ENCODE measurements at regions not wholly inside any gene's neighbourhood (a gene's known extent, or its start where the extent isn't known, plus 50 kb on each side); places are given as distances from the start of the nearest gene placed in this dataset.

DNA sequence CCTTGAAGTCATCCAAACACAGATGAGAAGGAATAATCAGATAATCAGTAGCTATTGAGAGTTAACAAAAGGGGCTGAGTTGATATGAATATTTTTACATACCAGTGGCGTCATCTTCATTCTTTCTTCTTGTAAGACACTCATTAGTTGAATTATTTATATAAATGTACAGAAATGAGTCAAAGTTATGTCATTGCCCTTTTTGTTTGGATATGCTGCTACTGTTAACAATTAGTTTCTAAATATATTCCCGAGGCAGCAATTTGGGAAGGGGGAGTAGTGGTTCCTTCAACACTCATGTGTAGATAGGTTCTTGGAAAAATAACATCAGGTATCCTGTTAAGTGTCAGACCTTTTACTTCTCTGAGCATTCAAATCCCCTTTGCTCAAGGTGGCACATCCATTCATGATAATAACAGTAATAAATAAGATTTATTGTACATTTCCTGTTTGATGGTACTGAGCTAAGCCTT, 436.6 kb downstream of the SPRY1 start:
- peak in 1 of 2 donors; percentile 52 for DNase-seq (ENCODE audit: low read depth in 2 of 2)

DNA sequence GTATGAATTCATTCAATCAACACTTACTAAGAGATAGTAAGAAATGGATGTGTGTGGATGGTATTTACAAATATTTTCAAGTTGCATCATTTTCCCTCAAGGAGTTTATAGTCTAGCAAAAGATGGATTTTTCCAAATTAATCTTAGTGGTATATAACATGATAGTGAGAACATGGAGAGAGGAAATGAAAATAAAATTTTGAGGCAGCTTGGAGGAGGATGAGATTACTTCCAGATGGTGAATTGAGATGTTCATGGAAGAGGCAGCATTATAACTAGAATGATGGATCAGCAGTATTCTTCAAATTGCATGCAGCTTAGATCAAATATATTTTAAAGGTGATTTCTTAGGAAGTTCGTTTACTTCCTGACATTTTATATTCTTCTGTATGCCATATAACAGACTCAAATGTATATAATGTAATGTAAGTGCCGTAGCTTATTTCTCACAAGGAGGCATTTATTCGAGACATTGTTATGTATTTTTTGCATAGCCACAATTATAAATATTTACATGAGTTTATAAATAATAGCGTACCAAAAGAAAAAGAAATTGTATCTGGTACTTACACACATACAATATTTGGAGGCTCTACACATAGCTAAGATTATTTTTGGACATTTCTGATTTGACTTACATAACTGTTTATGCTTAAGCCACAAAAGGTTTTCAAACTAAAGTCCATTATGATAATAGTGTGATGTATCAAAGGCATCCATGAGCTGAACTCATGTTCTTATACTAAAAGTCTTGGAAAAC, 439.4 kb downstream of the SPRY1 start:
- no peak for DNase-seq (ENCODE audit: low read depth in 2 of 2)

DNA sequence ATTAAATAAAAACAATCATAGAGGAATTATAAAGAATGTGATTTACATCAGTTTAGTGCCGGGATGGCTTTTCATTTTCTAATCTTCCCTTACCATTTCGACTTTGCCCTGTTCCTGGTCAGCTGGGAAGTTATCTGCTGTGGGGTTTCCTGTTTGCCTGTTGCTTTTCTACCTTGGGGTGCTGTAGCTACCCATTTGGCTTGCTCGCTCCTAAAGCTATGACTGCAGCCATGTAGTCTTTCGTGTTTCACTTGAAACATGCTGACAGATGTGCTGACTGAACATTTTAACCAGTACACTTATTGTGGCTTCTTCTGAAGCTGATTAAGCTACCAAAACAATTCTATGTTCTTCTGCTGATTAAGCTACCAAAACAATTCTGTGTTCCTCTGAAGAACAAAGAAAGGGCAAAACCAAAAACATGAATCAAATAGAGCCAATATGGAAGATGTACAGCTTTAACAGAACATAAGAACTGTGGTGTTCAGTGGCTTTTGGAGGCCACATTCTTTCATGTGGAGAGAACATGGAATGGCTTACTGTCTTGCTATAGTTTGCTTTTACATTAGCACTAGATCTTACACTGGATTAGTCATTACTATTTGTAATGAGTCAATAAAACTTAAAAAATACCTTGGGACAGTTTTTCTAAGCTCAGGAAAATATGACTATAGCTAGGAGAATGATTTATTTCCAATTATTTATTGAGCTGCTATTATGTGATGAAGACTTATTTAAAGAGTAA, 440.4 kb downstream of the SPRY1 start:
- no peak for DNase-seq (ENCODE audit: low read depth in 2 of 2)

DNA sequence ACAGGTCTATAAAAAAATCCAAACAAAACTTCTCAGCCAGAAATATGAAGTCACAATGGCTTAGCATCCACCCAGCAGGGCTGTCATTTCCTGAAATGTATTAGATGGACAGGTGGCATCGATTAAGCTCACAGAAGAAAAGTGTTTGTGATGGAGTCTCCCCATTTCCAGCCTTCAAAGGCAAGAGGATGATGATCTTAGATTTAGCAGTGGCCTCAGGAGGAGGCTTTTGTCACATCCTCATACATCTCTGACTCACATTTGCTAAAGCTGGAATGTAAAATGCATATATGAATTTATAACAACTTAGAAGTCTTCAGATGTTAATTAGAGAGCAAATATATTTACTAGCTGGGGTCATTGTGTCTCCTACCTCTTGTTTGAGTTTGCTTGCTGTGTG, 441.9 kb downstream of the SPRY1 start:
- peak in 1 of 2 donors; percentile 12 for DNase-seq (ENCODE audit: low read depth in 2 of 2)

DNA sequence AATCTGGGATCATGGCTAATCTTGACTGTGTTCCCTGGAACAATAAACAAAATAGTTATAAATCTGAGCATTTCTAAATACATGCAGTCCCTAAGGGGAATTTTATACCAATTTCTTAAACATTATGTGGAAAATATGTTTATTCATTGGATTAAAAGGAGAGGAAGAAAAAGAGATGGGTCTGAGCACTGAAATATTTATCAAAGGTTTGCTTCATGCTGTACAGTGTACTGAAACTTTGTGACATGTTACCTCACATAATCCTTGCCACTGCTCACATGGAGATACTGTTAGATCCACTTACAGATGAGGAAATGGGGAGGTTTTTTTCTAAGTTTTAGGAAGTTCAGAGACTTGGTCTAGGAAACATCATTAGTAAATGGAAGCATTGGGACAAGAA, 443.6 kb downstream of the SPRY1 start:
- DNase-seq (ENCODE audit: low read depth in 2 of 2) = no peak

DNA sequence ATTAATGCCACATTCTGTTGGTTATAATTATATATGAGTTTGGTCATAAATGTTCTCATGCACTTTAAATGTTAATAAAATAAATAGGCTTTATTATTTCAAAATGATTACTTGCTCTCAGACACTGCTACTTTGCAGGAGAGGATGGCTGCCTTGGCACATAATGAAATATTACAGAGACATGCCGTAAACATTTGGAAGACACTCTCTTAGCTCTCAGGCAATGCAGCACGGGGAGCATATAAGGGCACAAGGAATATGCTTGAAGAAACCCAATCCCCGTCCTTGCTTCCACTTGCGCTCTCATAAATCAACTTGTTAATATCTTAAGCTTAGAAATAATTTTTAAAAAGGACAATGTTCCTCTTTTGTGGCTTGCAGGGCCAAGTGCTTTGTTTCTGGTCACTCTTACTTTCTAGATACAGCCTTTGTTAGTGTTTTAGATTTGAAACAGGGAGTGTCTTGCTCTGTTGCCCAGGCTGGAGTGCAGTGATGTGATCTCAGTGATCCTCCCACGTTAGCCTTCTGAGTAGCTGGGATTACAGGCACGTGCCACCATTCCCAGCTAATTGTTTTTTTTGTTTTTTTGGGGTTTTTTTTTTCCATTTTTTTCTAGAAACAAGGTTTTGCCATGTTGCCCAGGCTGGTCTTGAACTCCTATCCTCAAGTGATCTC, 445.0 kb downstream of the SPRY1 start:
- DNase-seq (ENCODE audit: low read depth in 2 of 2) = no peak

DNA sequence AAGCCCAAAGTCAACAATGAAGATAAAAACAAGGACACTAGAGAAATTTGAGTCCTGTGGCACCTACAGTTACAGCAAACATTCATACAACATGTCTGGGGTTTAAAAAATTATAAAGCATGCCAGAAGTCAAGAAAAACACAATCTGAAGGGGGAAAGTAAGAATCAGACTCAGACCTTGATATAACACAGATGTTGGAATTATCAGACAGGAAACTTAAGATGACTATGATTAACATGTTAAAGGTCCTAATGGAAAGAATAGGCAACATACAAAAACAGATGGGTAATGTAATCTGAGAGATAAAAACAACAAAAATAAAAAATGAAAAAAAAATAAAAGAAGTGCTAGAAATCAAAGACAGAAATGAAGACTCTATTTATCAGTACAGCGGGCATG, 446.5 kb downstream of the SPRY1 start:
- DNase-seq (ENCODE audit: low read depth in 2 of 2) = no peak

DNA sequence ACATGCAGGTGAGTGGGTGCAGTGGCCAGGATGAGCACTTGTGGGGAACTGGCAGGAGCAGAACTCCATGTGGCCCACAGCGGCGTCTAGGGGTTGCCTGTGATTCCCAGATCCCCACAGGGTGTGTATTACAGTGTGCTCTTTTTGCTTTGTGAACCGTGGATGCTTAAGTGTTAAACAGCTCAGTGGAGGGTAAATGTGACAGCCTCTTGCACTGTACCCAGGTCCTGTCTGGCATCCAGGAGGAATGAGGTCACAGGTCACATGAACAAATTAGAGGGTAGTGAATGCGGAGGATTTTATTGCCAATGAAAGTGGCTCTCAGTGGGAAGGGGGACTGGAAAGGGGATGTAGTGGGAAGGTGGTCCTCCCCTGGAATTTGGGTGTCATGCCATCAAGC, 447.8 kb downstream of the SPRY1 start:
- no peak for DNase-seq (ENCODE audit: low read depth in 2 of 2)

DNA sequence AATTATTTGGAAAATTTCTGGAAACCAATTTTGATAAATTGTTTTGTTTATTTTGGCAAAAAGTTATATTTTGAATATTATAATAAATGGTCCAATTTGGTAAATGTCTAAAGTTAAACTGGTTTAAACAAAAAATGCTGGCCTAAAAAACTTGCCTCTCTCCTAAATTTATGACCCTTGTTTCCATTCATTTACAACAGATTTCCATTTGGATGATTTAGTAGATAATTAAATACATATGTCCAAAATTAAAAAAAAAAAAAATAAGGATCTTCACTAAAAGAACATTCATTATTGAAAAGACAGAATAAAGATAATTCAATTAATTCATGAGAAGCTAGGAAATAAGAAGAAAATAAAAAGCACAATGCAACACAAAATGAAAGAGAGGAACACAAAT, 449.5 kb downstream of the SPRY1 start:
- DNase-seq (ENCODE audit: low read depth in 2 of 2) = no peak

DNA sequence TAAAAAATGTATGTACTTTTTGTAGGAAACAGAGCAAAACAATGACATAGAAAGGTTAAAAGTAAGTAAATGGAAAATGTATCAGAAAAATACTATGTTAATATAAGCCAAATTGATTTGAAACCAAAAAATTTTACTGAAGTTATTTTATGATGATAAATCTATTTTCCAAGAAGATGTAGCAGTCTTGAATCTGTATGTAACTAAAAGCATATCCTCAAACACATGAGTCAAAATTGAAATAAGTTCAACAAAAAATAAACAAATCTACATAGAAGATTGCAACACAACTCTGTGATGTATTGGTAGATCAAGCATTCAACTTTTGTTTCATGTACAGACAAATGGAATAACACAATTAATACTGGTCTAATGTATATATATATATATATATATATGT, 450.0 kb downstream of the SPRY1 start:
- DNase-seq (ENCODE audit: low read depth in 2 of 2) = no peak

DNA sequence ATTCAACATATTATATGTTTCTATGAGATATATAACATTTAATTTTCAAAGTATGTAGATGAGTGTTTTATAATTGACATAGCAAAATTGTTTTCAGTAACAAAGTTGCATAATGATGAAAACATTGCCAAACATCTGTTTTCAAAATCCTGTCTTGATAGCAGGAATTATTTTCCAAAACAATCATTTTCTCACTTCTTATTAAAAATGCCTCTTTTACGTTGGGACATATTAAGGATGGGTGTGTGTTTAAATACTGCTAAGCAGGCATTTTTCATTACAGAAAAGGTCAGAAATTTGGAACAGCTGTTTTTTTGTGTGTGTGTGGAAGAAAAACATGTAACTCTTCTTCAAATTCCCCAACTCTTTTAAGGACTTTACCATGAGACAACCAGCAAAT, 452.0 kb downstream of the SPRY1 start:
- DNase-seq (ENCODE audit: low read depth in 2 of 2) = no peak

DNA sequence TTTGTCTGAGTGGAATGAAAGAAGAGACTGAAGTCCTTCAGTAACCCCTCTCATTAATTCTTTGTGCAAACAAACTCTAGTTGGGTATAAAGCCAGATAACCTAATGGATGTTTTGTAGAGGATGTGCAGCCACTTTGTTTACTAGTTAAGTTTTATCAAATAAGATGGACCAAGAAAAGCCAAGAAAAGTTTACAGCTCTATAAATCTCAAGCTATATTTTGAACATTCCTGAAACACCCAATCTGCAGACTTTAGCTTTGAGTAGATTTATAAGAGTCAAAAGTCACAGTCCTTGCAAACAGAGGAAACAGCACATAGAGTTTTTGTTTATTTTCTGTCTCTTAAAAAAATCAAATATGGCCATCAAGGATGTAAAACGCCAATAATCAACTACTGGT, 452.9 kb downstream of the SPRY1 start:
- DNase-seq (ENCODE audit: low read depth in 2 of 2) = no peak

DNA sequence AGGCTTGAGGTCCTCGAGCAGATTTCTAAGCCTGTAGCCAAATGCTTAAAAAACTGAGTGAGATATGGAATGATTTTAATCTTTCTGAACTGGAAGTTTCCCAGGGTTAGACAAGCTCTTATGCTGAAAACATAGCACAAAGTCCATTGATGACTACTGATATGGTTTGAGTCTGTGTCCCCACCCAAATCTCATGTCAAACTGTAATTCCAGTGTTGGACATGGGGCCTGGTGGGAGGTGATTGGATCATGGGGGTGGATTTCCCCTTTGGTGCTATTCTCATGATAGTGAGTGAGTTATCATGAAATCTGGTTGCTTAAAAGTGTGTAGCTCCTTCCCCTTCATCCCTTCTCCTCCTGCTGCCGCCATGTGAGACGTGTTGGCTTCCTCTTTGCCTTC, 454.9 kb downstream of the SPRY1 start:
- no peak for DNase-seq (ENCODE audit: low read depth in 2 of 2)

DNA sequence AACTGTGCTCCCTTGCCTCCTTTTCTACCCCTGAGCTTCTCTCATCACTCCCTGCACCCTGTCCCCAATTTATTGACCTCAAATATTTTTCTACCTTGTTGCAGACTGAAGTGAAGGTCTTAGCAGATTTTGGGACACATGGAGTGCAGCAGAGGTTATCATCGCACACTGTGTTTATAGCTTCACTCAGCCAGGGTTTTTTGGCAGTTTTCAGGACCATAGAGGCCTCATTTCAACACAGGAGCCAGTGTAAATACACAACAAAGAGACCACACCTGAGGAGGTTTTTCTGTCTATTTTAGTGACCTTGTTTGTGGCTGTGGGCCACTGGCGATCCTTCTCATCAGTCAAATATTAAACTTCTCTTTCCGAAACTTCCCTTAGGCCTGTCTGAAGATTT, 457.1 kb downstream of the SPRY1 start:
- no peak for DNase-seq (ENCODE audit: low read depth in 2 of 2)

DNA sequence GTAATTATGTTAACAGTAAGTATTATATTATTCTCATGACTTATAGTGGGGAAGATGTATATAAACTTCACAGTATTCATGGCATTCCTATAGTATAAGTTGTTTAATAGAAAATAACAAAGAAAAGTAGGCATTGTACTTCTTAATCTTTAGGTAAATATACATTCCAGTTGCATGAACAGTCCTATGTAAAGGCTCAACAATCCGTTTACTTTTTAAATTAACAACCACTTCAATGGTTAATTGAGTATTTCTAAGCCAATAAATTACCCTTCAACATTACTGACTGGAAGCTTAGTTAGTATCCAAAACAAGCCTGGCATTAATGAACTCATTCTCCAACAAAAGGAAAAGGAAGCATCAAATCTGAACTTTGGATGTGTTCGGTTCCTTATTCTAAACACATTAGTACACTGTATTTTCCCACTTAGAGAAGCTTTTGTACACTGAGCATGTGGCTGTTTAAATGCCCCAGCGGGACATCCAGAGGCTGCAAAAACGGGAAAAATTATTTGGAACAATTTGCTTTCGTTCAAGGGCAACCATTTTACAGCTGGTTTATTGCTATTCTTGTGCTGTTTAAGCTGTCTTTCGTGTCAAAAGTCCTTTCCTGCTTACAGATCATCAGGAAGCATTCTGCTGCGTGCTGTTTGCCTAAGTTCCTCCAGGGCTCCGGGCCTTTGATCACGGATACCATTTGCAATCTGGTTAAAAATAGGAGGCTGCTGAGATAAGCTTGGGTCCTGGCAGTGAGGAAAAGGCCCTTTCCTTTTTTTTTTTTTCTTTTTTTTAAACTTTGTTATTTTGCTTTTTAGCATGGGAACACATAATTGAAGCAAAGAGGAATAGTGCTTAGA, 460.3 kb downstream of the SPRY1 start:
- DNase-seq (ENCODE audit: low read depth in 2 of 2) = peak; percentile 75 to 92

DNA sequence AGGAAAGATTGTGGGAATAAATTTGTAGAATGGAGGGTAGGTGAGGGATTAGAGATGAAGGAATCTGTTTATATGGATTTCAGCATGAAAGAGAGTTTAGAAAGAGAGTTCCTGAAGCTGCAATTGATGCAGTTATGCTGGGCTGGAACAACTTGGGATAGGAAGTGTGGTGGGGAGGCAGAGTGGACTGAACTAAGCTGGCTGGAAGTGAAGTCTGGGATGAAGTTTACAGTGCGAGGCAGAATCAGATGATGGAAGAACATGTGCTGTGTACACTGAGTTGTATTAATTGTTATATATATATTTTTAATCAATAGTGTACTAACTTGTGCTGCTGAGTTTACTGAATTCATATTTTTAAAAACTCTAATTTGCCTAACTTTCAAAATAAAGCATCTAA, 461.9 kb downstream of the SPRY1 start:
- DNase-seq (ENCODE audit: low read depth in 2 of 2) = peak in 1 of 2 donors; percentile 24

DNA sequence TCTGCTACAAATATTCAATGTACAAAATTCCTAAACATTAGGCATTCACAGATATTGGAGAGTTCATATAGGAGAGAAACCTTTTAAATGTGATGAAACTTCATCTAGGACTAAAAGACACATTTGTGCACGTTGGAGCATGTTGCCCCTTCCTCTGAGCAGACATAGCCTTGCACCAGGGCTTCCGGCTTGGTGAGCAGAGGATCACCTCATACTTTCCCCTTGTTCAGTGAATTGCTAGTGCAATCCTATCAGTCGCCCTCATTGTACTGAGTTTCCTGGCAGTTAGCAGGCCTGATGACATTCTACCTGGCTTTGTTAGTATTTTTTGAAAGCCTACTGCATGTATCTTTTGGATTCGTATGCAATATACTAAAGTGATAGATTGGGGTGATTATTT, 466.2 kb downstream of the SPRY1 start:
- peak in 1 of 2 donors; percentile 1 for DNase-seq (ENCODE audit: low read depth in 2 of 2)

DNA sequence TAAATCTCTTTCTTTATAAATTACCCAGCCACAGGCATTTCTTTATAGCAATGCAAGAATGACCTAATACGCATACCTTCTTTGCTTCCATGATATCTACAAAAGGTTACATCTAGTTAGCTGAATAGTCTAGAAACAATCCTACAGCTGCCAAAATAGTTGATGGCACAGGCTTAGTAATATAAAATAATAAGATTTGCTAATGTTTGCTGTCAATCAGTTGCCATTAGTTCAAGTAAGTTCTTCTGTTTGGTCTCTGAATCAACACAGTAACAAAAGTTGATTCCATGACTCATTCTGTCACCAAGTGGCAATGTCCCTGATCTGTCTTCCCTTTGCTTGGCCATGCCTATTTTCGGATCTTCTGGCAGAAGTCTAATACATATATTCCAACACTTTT, 470.2 kb downstream of the SPRY1 start:
- no peak for DNase-seq (ENCODE audit: low read depth in 2 of 2)

DNA sequence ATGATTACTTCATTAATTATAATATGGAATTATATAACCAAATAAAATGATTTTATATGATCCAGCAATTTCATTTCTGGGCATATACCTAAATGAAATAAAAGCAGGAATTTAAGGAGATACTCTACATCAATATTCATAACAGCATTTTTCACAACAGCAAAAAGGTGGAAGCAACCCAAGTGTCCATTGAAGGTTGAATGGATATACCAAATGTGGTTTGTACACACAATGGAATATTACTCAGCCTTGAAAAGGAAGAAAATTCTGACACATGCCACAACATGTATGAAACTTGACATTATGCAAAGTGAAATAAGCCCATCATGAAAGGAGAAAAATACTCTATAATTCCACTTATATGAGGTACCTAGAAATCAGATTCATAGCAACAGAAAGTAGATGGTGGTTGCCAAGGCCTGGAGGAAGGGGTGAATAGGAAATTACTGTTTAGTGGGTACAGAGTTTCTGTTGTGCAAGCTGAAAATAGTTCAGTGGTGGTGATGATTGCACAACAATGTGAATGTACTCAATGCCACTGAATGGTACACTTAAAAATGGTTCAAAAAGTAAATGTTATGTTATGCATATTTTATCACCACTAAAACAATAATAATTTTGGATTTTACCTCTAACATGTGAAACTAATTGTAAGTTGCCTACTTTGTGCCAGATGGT, 471.5 kb downstream of the SPRY1 start:
- no peak for DNase-seq (ENCODE audit: low read depth in 2 of 2)

DNA sequence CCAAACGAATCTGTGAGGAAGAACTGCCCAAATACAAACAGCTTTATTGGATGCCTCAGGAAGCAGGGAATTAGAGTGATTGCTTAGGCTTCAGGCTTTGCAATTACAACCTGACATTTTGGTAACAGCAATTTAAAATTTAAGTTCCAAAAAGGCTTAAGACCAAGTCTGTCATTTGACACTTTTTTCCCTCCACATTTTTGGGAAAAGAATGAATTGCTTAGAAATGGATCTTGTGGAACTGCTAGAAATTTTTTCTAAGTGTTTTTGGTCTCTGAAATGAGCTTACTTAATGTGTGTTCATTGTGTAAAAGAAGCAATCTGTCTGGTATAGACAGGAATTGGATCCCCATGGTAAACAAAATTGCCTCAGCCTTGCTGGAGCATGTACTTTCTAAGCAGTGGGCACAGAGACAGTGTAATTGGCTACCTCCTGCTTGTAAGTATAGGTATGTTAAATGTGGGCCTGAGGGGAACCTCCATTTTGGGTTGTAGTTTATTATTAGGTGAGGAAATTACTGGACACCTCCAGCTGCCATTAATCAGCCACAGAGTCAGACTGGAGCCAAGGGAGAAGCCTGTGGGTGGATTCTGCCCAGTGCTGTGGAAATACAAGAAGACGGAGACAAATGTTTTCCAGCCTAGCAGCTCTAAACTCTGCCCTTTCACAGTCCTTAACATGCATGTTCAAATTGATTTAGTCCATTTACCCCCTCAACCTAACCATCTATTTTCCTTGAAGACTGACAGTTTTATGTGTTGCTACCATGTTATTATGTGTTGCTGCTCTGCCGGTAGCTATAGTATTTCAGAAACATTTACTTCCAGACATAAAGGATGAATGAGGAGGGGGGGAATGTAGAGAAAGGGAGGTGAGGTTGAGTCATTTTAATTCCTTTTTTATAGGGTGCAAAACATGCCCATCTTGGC, 473.0 kb downstream of the SPRY1 start:
- no peak for DNase-seq (ENCODE audit: low read depth in 2 of 2)
